ENCODE measurements at regions not wholly inside any gene's neighbourhood (a gene's known extent, or its start where the extent isn't known, plus 50 kb on each side); places are given as distances from the start of the nearest gene placed in this dataset.

DNA sequence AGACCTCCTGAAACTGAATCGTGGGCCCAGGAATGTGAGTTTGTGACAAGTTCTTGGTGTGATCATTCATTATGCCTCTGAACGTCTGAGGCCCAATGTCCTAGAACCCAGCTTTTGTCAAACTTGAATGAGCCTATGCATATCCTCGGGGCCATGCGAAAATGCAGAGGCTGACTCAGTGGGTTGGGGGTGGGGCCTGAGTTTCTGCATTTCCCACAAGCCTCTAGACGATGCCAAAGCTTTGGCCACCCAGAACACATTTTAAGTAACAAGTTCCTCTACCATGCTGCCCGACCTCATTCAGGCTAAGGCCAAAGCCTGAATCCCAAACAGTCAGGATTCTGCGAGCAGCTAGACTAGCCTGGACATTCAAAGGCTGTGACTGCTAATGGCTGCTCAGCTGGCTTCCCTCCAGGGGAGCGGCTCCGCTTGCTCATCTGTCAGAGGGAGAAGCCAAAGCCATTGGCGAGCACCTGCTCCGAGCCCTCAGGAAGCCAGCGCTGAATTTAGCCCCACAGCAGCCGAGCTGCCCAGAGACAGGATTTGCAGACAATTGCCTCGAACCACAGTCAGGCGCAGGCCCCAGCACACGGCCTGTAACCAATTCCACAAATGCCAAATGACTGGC, 177.5 kb downstream of the ZDHHC21 start:
- TF ChIP-seq, protein P1, sequence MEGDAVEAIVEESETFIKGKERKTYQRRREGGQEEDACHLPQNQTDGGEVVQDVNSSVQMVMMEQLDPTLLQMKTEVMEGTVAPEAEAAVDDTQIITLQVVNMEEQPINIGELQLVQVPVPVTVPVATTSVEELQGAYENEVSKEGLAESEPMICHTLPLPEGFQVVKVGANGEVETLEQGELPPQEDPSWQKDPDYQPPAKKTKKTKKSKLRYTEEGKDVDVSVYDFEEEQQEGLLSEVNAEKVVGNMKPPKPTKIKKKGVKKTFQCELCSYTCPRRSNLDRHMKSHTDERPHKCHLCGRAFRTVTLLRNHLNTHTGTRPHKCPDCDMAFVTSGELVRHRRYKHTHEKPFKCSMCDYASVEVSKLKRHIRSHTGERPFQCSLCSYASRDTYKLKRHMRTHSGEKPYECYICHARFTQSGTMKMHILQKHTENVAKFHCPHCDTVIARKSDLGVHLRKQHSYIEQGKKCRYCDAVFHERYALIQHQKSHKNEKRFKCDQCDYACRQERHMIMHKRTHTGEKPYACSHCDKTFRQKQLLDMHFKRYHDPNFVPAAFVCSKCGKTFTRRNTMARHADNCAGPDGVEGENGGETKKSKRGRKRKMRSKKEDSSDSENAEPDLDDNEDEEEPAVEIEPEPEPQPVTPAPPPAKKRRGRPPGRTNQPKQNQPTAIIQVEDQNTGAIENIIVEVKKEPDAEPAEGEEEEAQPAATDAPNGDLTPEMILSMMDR (IDR thresholded peaks at IDR 0.05), result no peak
- TF ChIP-seq POLR2A (IDR thresholded peaks at IDR 0.05), result no peak
